Caki2 (cell line): ENCODE measurements at regions not wholly inside any gene's neighbourhood (a gene's known extent, or its start where the extent isn't known, plus 50 kb on each side); places are given as distances from the start of the nearest gene placed in this dataset.
"Not testable (repeated sequence)": the region's sequence is repeated elsewhere in the genome, so short reads cannot be mapped to it uniquely, and the experiment has no call there.

Source experiments
- DNase-seq: peaks from one replicate; pipeline ENCODE4 v3.0.0-alpha.2; 2015; ENCODE audit warnings: low read depth
- in situ Hi-C: cut with HindIII; loops from 2 replicates; pipeline ENCODE4 v1.10.0; 2016; ENCODE audit warnings: low sequenced_read_pairs, low pct_unique_long_range_greater_than_20kb, mixed read lengths

GRCh38 chr6:146916435-146917025 is 287.7 kb upstream of the STXBP5 start:
- no peak for DNase-seq

GRCh38 chr6:146917182-146917581 is 287.0 kb upstream of the STXBP5 start:
- in situ Hi-C loops: no loop called here
- no peak for DNase-seq

More at GRCh38 chr6:146916435-146917025, 287.7 kb upstream of the STXBP5 start:
- in situ Hi-C loops: no loop called here

- DNase-seq: no peak
- in situ Hi-C loops: no loop called here
Observed at GRCh38 chr6:146917979-146918378, 286.2 kb upstream of the STXBP5 start.

- no peak for DNase-seq
- in situ Hi-C loops: no loop called here
Observed at GRCh38 chr6:146919017-146919416, 285.2 kb upstream of the STXBP5 start.

DNA sequence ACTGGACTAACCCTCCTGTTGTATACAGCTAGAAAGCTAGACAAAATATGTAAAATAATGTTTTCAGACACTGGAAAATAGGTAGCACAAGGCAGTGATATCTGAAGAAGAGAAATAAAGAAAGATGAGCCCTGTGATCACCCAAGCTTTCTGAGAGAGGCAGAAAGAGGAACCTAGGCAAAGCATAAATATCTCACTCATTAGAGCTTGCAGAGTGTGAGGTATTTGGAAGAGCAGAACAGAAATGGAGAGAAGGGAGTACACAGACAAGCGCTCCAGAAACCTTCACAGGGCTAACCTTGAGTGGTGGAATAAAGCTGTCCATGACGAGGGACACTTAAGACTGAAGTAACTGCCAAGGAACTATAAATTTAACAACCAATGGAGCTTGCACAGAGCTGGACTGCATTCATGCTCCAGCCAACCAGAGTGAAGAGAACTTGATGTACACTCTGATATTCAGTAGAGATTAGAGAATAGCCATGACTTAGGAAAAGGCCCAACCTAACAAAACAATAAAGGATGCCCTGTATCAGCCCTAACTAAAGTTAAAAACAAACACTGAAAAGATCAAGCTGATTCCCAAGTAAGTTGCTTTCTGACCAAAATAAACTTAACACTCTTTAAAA is 280.9 kb upstream of the STXBP5 start:
- DNase-seq: no peak
- in situ Hi-C loops: no loop called here

DNA sequence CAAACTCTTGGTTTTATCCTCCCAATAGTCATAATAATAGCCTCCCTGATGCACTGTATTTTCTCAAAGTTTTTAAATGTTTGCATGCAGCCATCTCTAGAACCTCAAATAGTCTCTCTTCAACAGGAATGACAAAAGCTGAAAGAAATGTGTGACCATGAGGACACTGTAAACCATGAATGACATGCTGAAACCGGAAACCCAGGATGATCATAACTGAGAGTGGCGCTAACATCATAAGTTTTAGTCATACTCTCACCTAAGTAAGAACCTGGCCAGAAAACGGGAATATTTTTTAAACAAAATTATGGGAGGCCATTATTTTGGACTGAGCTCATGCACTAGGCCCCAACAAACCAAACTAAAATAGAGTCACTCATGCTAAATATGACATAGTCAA is 278.4 kb upstream of the STXBP5 start:
- DNase-seq: no peak
- in situ Hi-C loops: no loop called here

- no peak for DNase-seq
- in situ Hi-C loops: no loop called here
Observed at GRCh38 chr6:146928503-146928902, 275.7 kb upstream of the STXBP5 start.

- DNase-seq: no peak
- in situ Hi-C loops: no loop called here
Observed at GRCh38 chr6:146931214-146931613, 273.0 kb upstream of the STXBP5 start.

DNA sequence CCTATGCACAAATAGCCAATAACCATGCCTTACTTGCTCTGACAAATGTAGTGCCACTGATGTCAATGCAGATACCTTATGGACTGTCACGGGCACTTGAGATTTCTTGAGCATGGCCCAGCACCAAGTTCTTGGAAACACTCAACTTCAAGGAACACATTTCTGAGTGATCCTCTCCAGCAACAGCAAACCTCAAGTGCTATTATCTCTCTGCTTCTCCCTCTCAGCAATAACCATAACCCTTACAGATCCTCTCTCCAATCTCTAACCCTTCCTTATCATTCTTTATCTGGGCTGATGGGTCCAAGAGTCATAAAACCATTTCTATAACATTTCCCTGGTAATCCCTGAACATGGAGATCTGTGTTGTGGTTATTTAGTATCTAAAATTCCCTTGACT is 266.9 kb upstream of the STXBP5 start:
- DNase-seq: no peak
- in situ Hi-C loops: no loop called here

- no peak for DNase-seq
- in situ Hi-C loops: no loop called here
Observed at GRCh38 chr6:146938266-146938665, 266.0 kb upstream of the STXBP5 start.

GRCh38 chr6:146939456-146939855 is 264.8 kb upstream of the STXBP5 start:
- in situ Hi-C loops, DNase-seq: not testable (repeated sequence)

DNA sequence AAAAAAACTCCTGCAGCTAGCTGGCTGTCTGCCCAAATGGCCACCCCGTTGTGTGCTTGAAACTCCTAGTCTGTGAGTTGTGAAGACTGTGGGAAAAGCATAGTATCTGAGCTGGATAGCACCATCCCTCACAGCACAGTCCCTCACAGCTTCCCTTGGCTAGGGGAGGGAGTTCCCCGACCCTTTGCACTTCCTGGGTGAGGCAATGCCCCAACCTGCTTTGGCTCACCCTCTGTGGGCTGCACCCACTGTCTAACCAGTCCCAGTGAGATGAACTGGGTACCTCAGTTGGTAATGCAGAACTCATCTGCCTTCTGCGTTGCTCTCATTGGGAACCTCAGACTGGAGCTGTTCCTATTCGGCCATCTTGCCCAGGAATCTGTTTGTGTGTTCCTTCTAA is 260.6 kb upstream of the STXBP5 start:
- in situ Hi-C loops: no loop called here
- DNase-seq: no peak

- in situ Hi-C loops: no loop called here
- no peak for DNase-seq
Observed at GRCh38 chr6:146944077-146944476, 260.1 kb upstream of the STXBP5 start.

GRCh38 chr6:146944809-146945208 is 259.4 kb upstream of the STXBP5 start:
- in situ Hi-C loops: no loop called here
- DNase-seq: no peak

GRCh38 chr6:146946559-146946958 is 257.7 kb upstream of the STXBP5 start:
- DNase-seq: no peak
- in situ Hi-C loops: no loop called here

GRCh38 chr6:146948790-146949342 is 255.4 kb upstream of the STXBP5 start:
- in situ Hi-C loops: no loop called here
- DNase-seq: no peak

DNA sequence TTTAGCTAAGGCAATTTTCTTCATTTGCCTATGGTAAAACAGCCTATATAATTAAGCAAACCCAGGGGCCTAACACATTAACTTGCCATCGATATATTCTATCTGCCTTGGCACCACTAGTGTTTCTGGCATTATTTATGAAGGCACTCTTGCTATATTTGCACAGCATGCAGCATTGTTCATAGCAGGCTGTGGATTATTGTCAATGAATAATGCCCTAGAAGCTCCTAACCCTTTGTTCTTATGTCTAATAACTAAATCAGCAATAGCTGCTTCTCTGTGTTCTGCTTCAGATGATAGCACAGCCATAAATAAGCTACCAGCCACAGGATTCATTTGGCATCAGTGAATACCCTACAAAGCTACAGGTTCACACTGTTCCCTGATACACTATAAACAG is 254.8 kb upstream of the STXBP5 start:
- no peak for DNase-seq
- in situ Hi-C loops: no loop called here

GRCh38 chr6:146950351-146950835 is 253.8 kb upstream of the STXBP5 start:
- DNase-seq: no peak

GRCh38 chr6:146955570-146955969 is 248.6 kb upstream of the STXBP5 start:
- in situ Hi-C loops: no loop called here
- DNase-seq: no peak

More at GRCh38 chr6:146950351-146950835, 253.8 kb upstream of the STXBP5 start:
- in situ Hi-C loops: no loop called here
